Cardiac septum (tissue), 1 donor: ENCODE measurements at regions not wholly inside any gene's neighbourhood (a gene's known extent, or its start where the extent isn't known, plus 50 kb on each side); places are given as distances from the start of the nearest gene placed in this dataset.

Experiments used
- DNase-seq: peaks from one replicate; pipeline ENCODE4 v3.0.0-alpha.2; 2020; ENCODE audit warnings: low spot score
- intact Hi-C: fragments of 100-400 bp; cut with DNase I; formaldehyde crosslinking; loops from one replicate; pipeline ENCODE4 v1.14.0; 2022
- donor health status: DM: no; HTN: no; CAD: no.

- intact Hi-C loops = no loop called here
- no peak for DNase-seq
Measured at GRCh38 chr13:24040835-24041234, 119.7 kb upstream of the SPATA13 start.

- DNase-seq = no peak
- intact Hi-C loops = no loop called here
Measured at GRCh38 chr13:24041651-24042225, 118.8 kb upstream of the SPATA13 start.

- DNase-seq = no peak
- intact Hi-C loops = no loop called here
Measured at GRCh38 chr13:24042710-24043440, 117.6 kb upstream of the SPATA13 start.

GRCh38 chr13:24043590-24044350 is 116.8 kb upstream of the SPATA13 start:
- DNase-seq = no peak
- intact Hi-C loops = no loop called here

- intact Hi-C loops = no loop called here
- DNase-seq = no peak
Measured at GRCh38 chr13:24045597-24045996, 114.9 kb upstream of the SPATA13 start.

GRCh38 chr13:24050292-24050711 is 110.2 kb upstream of the SPATA13 start:
- intact Hi-C loops = no loop called here
- no peak for DNase-seq

GRCh38 chr13:24050796-24051715 is 109.5 kb upstream of the SPATA13 start:
- DNase-seq = no peak
- intact Hi-C loops = no loop called here

- intact Hi-C loops = loop anchor here (2.0 kb wide), 1 partner anchor 166 kb away; no protein-coding TSS in a partner anchor
- DNase-seq = no peak
Measured at GRCh38 chr13:24052547-24053518, 107.7 kb upstream of the SPATA13 start.

GRCh38 chr13:24053519-24054251 is 106.8 kb upstream of the SPATA13 start:
- intact Hi-C loops = loop anchor here (2.0 kb wide), 1 partner anchor 165 kb away; no protein-coding TSS in a partner anchor
- no peak for DNase-seq

- intact Hi-C loops = loop anchor here (5.0 kb wide), 1 partner anchor 106 kb away; the partner anchor contains the start of gene SPATA13
- no peak for DNase-seq
Measured at GRCh38 chr13:24056616-24057137, 103.8 kb upstream of the SPATA13 start.

GRCh38 chr13:24060993-24061392 is 99.5 kb upstream of the SPATA13 start:
- no peak for DNase-seq
- intact Hi-C loops = no loop called here

- intact Hi-C loops = no loop called here
- DNase-seq = no peak
Measured at GRCh38 chr13:24063281-24063877, 97.1 kb upstream of the SPATA13 start.

GRCh38 chr13:24064371-24064770 is 96.1 kb upstream of the SPATA13 start:
- no peak for DNase-seq
- intact Hi-C loops = loop anchor here (2.0 kb wide), 1 partner anchor 60 kb away; no protein-coding TSS in a partner anchor

GRCh38 chr13:24065176-24065575 is 95.3 kb upstream of the SPATA13 start:
- no peak for DNase-seq
- intact Hi-C loops = loop anchor here (2.0 kb wide), 1 partner anchor 60 kb away; no protein-coding TSS in a partner anchor

- intact Hi-C loops = no loop called here
- DNase-seq = no peak
Measured at GRCh38 chr13:24066405-24067295, 93.9 kb upstream of the SPATA13 start.

- intact Hi-C loops = no loop called here
- no peak for DNase-seq
Measured at GRCh38 chr13:24068472-24068871, 92.0 kb upstream of the SPATA13 start.
